Tibial nerve (tissue), 4 donors: ENCODE measurements at regions not wholly inside any gene's neighbourhood (a gene's known extent, or its start where the extent isn't known, plus 50 kb on each side); places are given as distances from the start of the nearest gene placed in this dataset.

Experiments
- DNase-seq, 2 donors: peaks; one replicate each; pipeline ENCODE4 v3.0.0-alpha.2; 2019; ENCODE audit warnings: low spot score in 2 of 2
- H3K27ac ChIP-seq, 4 donors: fragments of 200-600 bp; sonication (generic) in 3 of 4; one replicate each; pipeline ENCODE4 v1.5.1; 2017 to 2019; ENCODE audit warnings: mild to moderate bottlenecking in 1 of 4
- H3K27me3 ChIP-seq, 2 donors: fragments of 200-600 bp; sonication (generic) in 1 of 2; one replicate each; pipeline versions ENCODE4 v1.5.1 to v1.6.0; 2017 to 2019
- H3K36me3 ChIP-seq, 3 donors: fragments of 200-600 bp; sonication (generic); one replicate each; pipeline ENCODE4 v1.5.1; 2018 to 2019
- H3K4me1 ChIP-seq, 4 donors: fragments of 200-600 bp; sonication (generic) in 3 of 4; one replicate each; pipeline ENCODE4 v1.5.1; 2017 to 2019
- H3K4me3 ChIP-seq, 4 donors: fragments of 200-600 bp; sonication (generic) in 3 of 4; one replicate each; pipeline ENCODE4 v1.5.1; 2017 to 2019; ENCODE audit warnings: mild to moderate bottlenecking in 1 of 4, moderate library complexity in 1 of 4
- H3K9me3 ChIP-seq, 4 donors: fragments of 200-600 bp; sonication (generic) in 3 of 4; one replicate each; pipeline ENCODE4 v1.5.1; 2017 to 2019
- CTCF ChIP-seq, 5 experiments: fragments of 200-600 bp in 3 of 5; fragments of 450-650 bp in 2 of 5; sonication (generic) in 3 of 5; IDR thresholded peaks; one replicate each; pipeline ENCODE4 v1.5.1; 2016 to 2019; ENCODE audit warnings: antibody characterized with exemption in 5 of 5, mild to moderate bottlenecking in 3 of 5, moderate library complexity in 2 of 5
- EP300 ChIP-seq, 2 donors: sonication (generic); formaldehyde crosslinking; IDR thresholded peaks; one replicate each; pipeline ENCODE4 v1.6.1; 2017; ENCODE audit warnings: antibody characterized with exemption in 2 of 2, mild to moderate bottlenecking in 1 of 2
- POLR2A ChIP-seq, 2 donors: fragments of 450-650 bp; IDR thresholded peaks; one replicate each; pipeline ENCODE4 v1.6.1; 2017; ENCODE audit warnings: antibody characterized with exemption in 2 of 2, mild to moderate bottlenecking in 2 of 2, moderate library complexity in 2 of 2
- WGBS, 2 donors: methylation state at CpG; one replicate each; pipeline ENCODE4 v1.1.5; 2018; 5-methylcytosine and 5-hydroxymethylcytosine counted together

- Histone ChIP-seq H3K27ac (peak overlapping the region in 1 of 4 donors; percentile 8), H3K9me3 (no peaks in the 10 kb centered on the region), H3K4me3 (no peak overlapping the region), H3K36me3 (no peaks in the 10 kb centered on the region), H3K4me1 (peaks cover 0 to 5% (median 4%) of the 10 kb centered on the region in 4 donors), H3K27me3 (no peaks in the 10 kb centered on the region)
- 86 to 89% methylated on average over 3 of the region's 3 CpGs for WGBS, 2 donors
- no peak for DNase-seq
- TF ChIP-seq POLR2A (IDR thresholded peaks at IDR 0.05) (no peak), CTCF (IDR thresholded peaks at IDR 0.05) (no peak), EP300 (IDR thresholded peaks at IDR 0.05) (no peak)
Measured at GRCh38 chr21:38735626-38736206, 70.0 kb upstream of the ETS2 start.

GRCh38 chr21:38740090-38740489 lies 65.6 kb upstream of the ETS2 start:
- no peak for DNase-seq
- TF ChIP-seq CTCF (IDR thresholded peaks at IDR 0.05) (no peak), POLR2A (IDR thresholded peaks at IDR 0.05) (no peak), EP300 (IDR thresholded peaks at IDR 0.05) (no peak)
- WGBS, 2 donors: 48 to 52% methylated on average over 3 of the region's 3 CpGs
- H3K9me3 ChIP-seq: no peaks in the 10 kb centered on the region
- H3K4me1 ChIP-seq: peaks cover 0 to 6% (median 0%) of the 10 kb centered on the region in 4 donors
- H3K27me3 ChIP-seq: no peaks in the 10 kb centered on the region
- H3K4me3 ChIP-seq: no peak overlapping the region
- no peak overlapping the region for H3K27ac ChIP-seq
- no peaks in the 10 kb centered on the region for H3K36me3 ChIP-seq

GRCh38 chr21:38741092-38741949 lies 64.4 kb upstream of the ETS2 start:
- no peaks in the 10 kb centered on the region for H3K9me3 ChIP-seq
- H3K36me3 ChIP-seq: no peaks in the 10 kb centered on the region
- WGBS, 2 donors: 96 to 99% methylated on average over 5 of the region's 5 CpGs
- no peak overlapping the region for H3K27ac ChIP-seq
- peaks cover 0 to 6% (median 0%) of the 10 kb centered on the region in 4 donors for H3K4me1 ChIP-seq
- no peaks in the 10 kb centered on the region for H3K27me3 ChIP-seq
- TF ChIP-seq POLR2A (IDR thresholded peaks at IDR 0.05): no peak
- no peak for TF ChIP-seq CTCF (IDR thresholded peaks at IDR 0.05)
- no peak for TF ChIP-seq EP300 (IDR thresholded peaks at IDR 0.05)
- DNase-seq: no peak
- H3K4me3 ChIP-seq: no peak overlapping the region

GRCh38 chr21:38741950-38742256 lies 63.8 kb upstream of the ETS2 start:
- no peaks in the 10 kb centered on the region for H3K36me3 ChIP-seq
- 91 to 94% methylated on average over 5 of the region's 5 CpGs for WGBS, 2 donors
- no peak for DNase-seq
- H3K4me1 ChIP-seq: peaks cover 0 to 6% (median 0%) of the 10 kb centered on the region in 4 donors
- H3K4me3 ChIP-seq: no peak overlapping the region
- no peaks in the 10 kb centered on the region for H3K27me3 ChIP-seq
- H3K27ac ChIP-seq: no peak overlapping the region
- no peak for TF ChIP-seq POLR2A (IDR thresholded peaks at IDR 0.05)
- TF ChIP-seq CTCF (IDR thresholded peaks at IDR 0.05): no peak
- no peak for TF ChIP-seq EP300 (IDR thresholded peaks at IDR 0.05)
- no peaks in the 10 kb centered on the region for H3K9me3 ChIP-seq

GRCh38 chr21:38742580-38743260 lies 63.0 kb upstream of the ETS2 start:
- WGBS, 2 donors: 92% methylated on average over 1 of the region's 1 CpG
- Histone ChIP-seq H3K27me3 (no peaks in the 10 kb centered on the region), H3K9me3 (no peaks in the 10 kb centered on the region), H3K36me3 (no peaks in the 10 kb centered on the region), H3K4me3 (no peak overlapping the region), H3K27ac (no peak overlapping the region), H3K4me1 (peaks cover 0 to 6% (median 0%) of the 10 kb centered on the region in 4 donors)
- TF ChIP-seq POLR2A (IDR thresholded peaks at IDR 0.05): no peak
- no peak for TF ChIP-seq EP300 (IDR thresholded peaks at IDR 0.05)
- no peak for TF ChIP-seq CTCF (IDR thresholded peaks at IDR 0.05)
- no peak for DNase-seq
